ENCODE measurements at regions not wholly inside any gene's neighbourhood (a gene's known extent, or its start where the extent isn't known, plus 50 kb on each side); places are given as distances from the start of the nearest gene placed in this dataset.

- Histone ChIP-seq H3K9ac (ENCODE audit: control insufficient read depth, extremely low read depth, insufficient read depth, low read length) (no peak overlapping the region), H3K9me1 (ENCODE audit: control insufficient read depth, extremely low read depth, insufficient read depth, low read length) (no peaks in the 10 kb centered on the region), H3K27me3 (ENCODE audit: control insufficient read depth, extremely low read depth, insufficient read depth, low read length) (no peaks in the 10 kb centered on the region), H4K20me1 (ENCODE audit: control insufficient read depth, extremely low read depth, insufficient read depth, low read length) (no peaks in the 10 kb centered on the region), H3K4me1 (ENCODE audit: control insufficient read depth, extremely low read depth, insufficient read depth, low read length) (no peaks in the 10 kb centered on the region), H3K27ac (ENCODE audit: control insufficient read depth, insufficient read depth, low read length) (no peak overlapping the region), H3K4me2 (ENCODE audit: control insufficient read depth, extremely low read depth, insufficient read depth, low read depth, low read length) (no peak overlapping the region), H3K9me3 (ENCODE audit: control insufficient read depth, low read depth, low read length) (no peaks in the 10 kb centered on the region), H2AFZ (ENCODE audit: control insufficient read depth, low read length) (no peak overlapping the region), H3K36me3 (ENCODE audit: control insufficient read depth in 2 of 2, extremely low read depth in 1 of 2, insufficient read depth in 2 of 2, low read length in 2 of 2) (no peaks in the 10 kb centered on the region), H3K79me2 (ENCODE audit: control insufficient read depth, insufficient read depth, low read length) (no peaks in the 10 kb centered on the region), H3K4me3 (ENCODE audit: control insufficient read depth in 2 of 3, extremely low read depth in 1 of 3, insufficient read depth in 2 of 3, low read depth in 1 of 3, low read length in 3 of 3) (no peak overlapping the region)
- dilution Hi-C loops (cut with MboI; ENCODE audit: extremely low pct_ligation_motif_present, low sequenced_read_pairs) = no loop called here
- DNase-seq (ENCODE audit: low read depth, low spot score) (no peak), FAIRE-seq (no peak)
- TF ChIP-seq EZH2 (IDR thresholded peaks at IDR 0.05; ENCODE audit: low read length) (no peak), CTCF (optimal IDR thresholded peaks at IDR 0.05 in 1 of 3, IDR thresholded peaks at IDR 0.05 in 1 of 3, conservative IDR thresholded peaks at IDR 0.05 in 1 of 3; ENCODE audit: extremely low read depth in 1 of 3, insufficient read depth in 2 of 3, low read length in 3 of 3) (no peak)
Observed at GRCh38 chr5:23588841-23589326, 81.5 kb downstream of the PRDM9 start.

GRCh38 chr5:23591250-23591649 is 83.8 kb downstream of the PRDM9 start:
- no peaks in the 10 kb centered on the region for H3K36me3 ChIP-seq (ENCODE audit: control insufficient read depth in 2 of 2, extremely low read depth in 1 of 2, insufficient read depth in 2 of 2, low read length in 2 of 2)
- no peak overlapping the region for H3K4me2 ChIP-seq (ENCODE audit: control insufficient read depth, extremely low read depth, insufficient read depth, low read depth, low read length)
- H3K27ac ChIP-seq (ENCODE audit: control insufficient read depth, insufficient read depth, low read length) = no peak overlapping the region
- H3K9me3 ChIP-seq (ENCODE audit: control insufficient read depth, low read depth, low read length) = no peaks in the 10 kb centered on the region
- H3K9ac ChIP-seq (ENCODE audit: control insufficient read depth, extremely low read depth, insufficient read depth, low read length) = no peak overlapping the region
- H4K20me1 ChIP-seq (ENCODE audit: control insufficient read depth, extremely low read depth, insufficient read depth, low read length) = no peaks in the 10 kb centered on the region
- no peak overlapping the region for H2AFZ ChIP-seq (ENCODE audit: control insufficient read depth, low read length)
- dilution Hi-C loops (cut with MboI; ENCODE audit: extremely low pct_ligation_motif_present, low sequenced_read_pairs) = no loop called here
- no peaks in the 10 kb centered on the region for H3K4me1 ChIP-seq (ENCODE audit: control insufficient read depth, extremely low read depth, insufficient read depth, low read length)
- no peak for TF ChIP-seq CTCF (optimal IDR thresholded peaks at IDR 0.05 in 1 of 3, IDR thresholded peaks at IDR 0.05 in 1 of 3, conservative IDR thresholded peaks at IDR 0.05 in 1 of 3; ENCODE audit: extremely low read depth in 1 of 3, insufficient read depth in 2 of 3, low read length in 3 of 3)
- TF ChIP-seq EZH2 (IDR thresholded peaks at IDR 0.05; ENCODE audit: low read length) = no peak
- no peaks in the 10 kb centered on the region for H3K79me2 ChIP-seq (ENCODE audit: control insufficient read depth, insufficient read depth, low read length)
- H3K4me3 ChIP-seq (ENCODE audit: control insufficient read depth in 2 of 3, extremely low read depth in 1 of 3, insufficient read depth in 2 of 3, low read depth in 1 of 3, low read length in 3 of 3) = no peak overlapping the region
- FAIRE-seq = no peak
- H3K27me3 ChIP-seq (ENCODE audit: control insufficient read depth, extremely low read depth, insufficient read depth, low read length) = no peaks in the 10 kb centered on the region
- DNase-seq (ENCODE audit: low read depth, low spot score) = no peak
- no peaks in the 10 kb centered on the region for H3K9me1 ChIP-seq (ENCODE audit: control insufficient read depth, extremely low read depth, insufficient read depth, low read length)
